Erythroblast (primary cell): ENCODE measurements at regions not wholly inside any gene's neighbourhood (a gene's known extent, or its start where the extent isn't known, plus 50 kb on each side); places are given as distances from the start of the nearest gene placed in this dataset.

ENCODE experiments used
- DNase-seq, 2 experiments: peaks; one replicate each; lab custom pipeline; 2025; lab: John Stamatoyannopoulos, UW
- GATA1 ChIP-seq: IDR thresholded peaks from 2 replicates; pipeline ENCODE4 v1.6.1; 2011; ENCODE audit warnings: low read depth, mild to moderate bottlenecking, control low read depth, low read length, moderate library complexity
- POLR2A ChIP-seq: IDR thresholded peaks from 2 replicates; pipeline ENCODE4 v1.6.1; 2011; ENCODE audit warnings: mild to moderate bottlenecking, low read length

GRCh38 chr13:97117388-97117910 lies 104.7 kb upstream of the MBNL2 start:
- no peak for DNase-seq

GRCh38 chr13:97119943-97120342 lies 102.2 kb upstream of the MBNL2 start:
- DNase-seq = no peak
- TF ChIP-seq GATA1 (no peak), POLR2A (no peak)

More at GRCh38 chr13:97117388-97117910, 104.7 kb upstream of the MBNL2 start:
- TF ChIP-seq GATA1 (no peak), POLR2A (no peak)

- DNase-seq = peak in 1 of 2 experiments; percentile 9
- no peak for TF ChIP-seq POLR2A
- TF ChIP-seq GATA1 = no peak
Observed at GRCh38 chr13:97120346-97120745, 101.8 kb upstream of the MBNL2 start.

- no peak for DNase-seq
Observed at GRCh38 chr13:97120976-97121375, 101.2 kb upstream of the MBNL2 start.

GRCh38 chr13:97121894-97122293 lies 100.2 kb upstream of the MBNL2 start:
- no peak for TF ChIP-seq GATA1
- TF ChIP-seq POLR2A = no peak
- no peak for DNase-seq

More at GRCh38 chr13:97120976-97121375, 101.2 kb upstream of the MBNL2 start:
- no peak for TF ChIP-seq POLR2A
- no peak for TF ChIP-seq GATA1

GRCh38 chr13:97122381-97122996 lies 99.6 kb upstream of the MBNL2 start:
- TF ChIP-seq GATA1 (no peak), POLR2A (no peak)
- no peak for DNase-seq

GRCh38 chr13:97124206-97124605 lies 97.9 kb upstream of the MBNL2 start:
- DNase-seq = no peak
- TF ChIP-seq GATA1 = no peak
- TF ChIP-seq POLR2A = no peak

- TF ChIP-seq GATA1 (no peak), POLR2A (no peak)
- no peak for DNase-seq
Observed at GRCh38 chr13:97124915-97125809, 97.0 kb upstream of the MBNL2 start.

GRCh38 chr13:97125810-97126738 lies 96.1 kb upstream of the MBNL2 start:
- no peak for DNase-seq
- no peak for TF ChIP-seq POLR2A
- TF ChIP-seq GATA1 = no peak

GRCh38 chr13:97127842-97128241 lies 94.3 kb upstream of the MBNL2 start:
- no peak for TF ChIP-seq POLR2A
- TF ChIP-seq GATA1 = no peak

GRCh38 chr13:97130190-97130589 lies 91.9 kb upstream of the MBNL2 start:
- no peak for TF ChIP-seq POLR2A
- TF ChIP-seq GATA1 = no peak
- no peak for DNase-seq

More at GRCh38 chr13:97127842-97128241, 94.3 kb upstream of the MBNL2 start:
- DNase-seq = no peak

- TF ChIP-seq POLR2A = no peak
- no peak for TF ChIP-seq GATA1
- no peak for DNase-seq
Observed at GRCh38 chr13:97131447-97131846, 90.7 kb upstream of the MBNL2 start.

GRCh38 chr13:97133554-97133953 lies 88.6 kb upstream of the MBNL2 start:
- no peak for TF ChIP-seq POLR2A
- no peak for TF ChIP-seq GATA1
- no peak for DNase-seq
